ENCODE measurements at regions not wholly inside any gene's neighbourhood (a gene's known extent, or its start where the extent isn't known, plus 50 kb on each side); places are given as distances from the start of the nearest gene placed in this dataset.

GRCh38 chr15:96553931-96554330 is 223.4 kb downstream of the NR2F2 start:
- no peaks in the 10 kb centered on the region for H3K36me3 ChIP-seq
- no peak for TF ChIP-seq Cebpa-rat (IDR thresholded peaks at IDR 0.05)
- H3K4me1 ChIP-seq = no peaks in the 10 kb centered on the region
- H3K27me3 ChIP-seq = no peaks in the 10 kb centered on the region
- no peaks in the 10 kb centered on the region for H4K20me1 ChIP-seq
- H3K27ac ChIP-seq = no peak overlapping the region
- H3K9me3 ChIP-seq (replicated peaks in 1 of 11) = no peaks in the 10 kb centered on the region
- H3K4me3 ChIP-seq = no peak overlapping the region
- no peak overlapping the region for H3K9ac ChIP-seq
- H3K4me2 ChIP-seq = no peak overlapping the region

GRCh38 chr15:96554541-96554940 is 224.0 kb downstream of the NR2F2 start:
- Histone ChIP-seq H4K20me1 (no peaks in the 10 kb centered on the region), H3K27me3 (no peaks in the 10 kb centered on the region), H3K4me3 (no peak overlapping the region), H3K4me2 (no peak overlapping the region), H3K9me3 (replicated peaks in 1 of 11) (no peaks in the 10 kb centered on the region), H3K27ac (no peak overlapping the region), H3K4me1 (no peaks in the 10 kb centered on the region), H3K9ac (no peak overlapping the region), H3K36me3 (no peaks in the 10 kb centered on the region)
- TF ChIP-seq Cebpa-rat (IDR thresholded peaks at IDR 0.05) = no peak

GRCh38 chr15:96559087-96559486 is 228.6 kb downstream of the NR2F2 start:
- Histone ChIP-seq H3K36me3 (no peaks in the 10 kb centered on the region), H3K4me2 (no peak overlapping the region), H3K9ac (no peak overlapping the region), H3K4me3 (no peak overlapping the region), H3K9me3 (replicated peaks in 1 of 11) (peaks cover 0 to 15% (median 1%) of the 10 kb centered on the region in 11 experiments; a peak in 16 of 22 replicates), H3K27ac (no peak overlapping the region), H3K27me3 (no peaks in the 10 kb centered on the region), H4K20me1 (no peaks in the 10 kb centered on the region), H3K4me1 (no peaks in the 10 kb centered on the region)
- TF ChIP-seq Cebpa-rat (IDR thresholded peaks at IDR 0.05) = no peak

- no peaks in the 10 kb centered on the region for H3K4me1 ChIP-seq
- H3K27ac ChIP-seq = no peak overlapping the region
- peaks cover 0 to 20% (median 7%) of the 10 kb centered on the region in 11 experiments; a peak in 18 of 22 replicates for H3K9me3 ChIP-seq (replicated peaks in 1 of 11)
- H3K9ac ChIP-seq = no peak overlapping the region
- no peak overlapping the region for H3K4me3 ChIP-seq
- no peaks in the 10 kb centered on the region for H4K20me1 ChIP-seq
- H3K4me2 ChIP-seq = no peak overlapping the region
- H3K27me3 ChIP-seq = no peaks in the 10 kb centered on the region
- no peaks in the 10 kb centered on the region for H3K36me3 ChIP-seq
- TF ChIP-seq Cebpa-rat (IDR thresholded peaks at IDR 0.05) = no peak
Observed at GRCh38 chr15:96559631-96560030, 229.1 kb downstream of the NR2F2 start.

- H3K27ac ChIP-seq = no peak overlapping the region
- H3K9ac ChIP-seq = no peak overlapping the region
- H3K9me3 ChIP-seq (replicated peaks in 1 of 11) = peaks cover 0 to 23% (median 10%) of the 10 kb centered on the region in 11 experiments; a peak in 18 of 22 replicates
- H3K4me3 ChIP-seq = no peak overlapping the region
- H3K36me3 ChIP-seq = no peaks in the 10 kb centered on the region
- no peaks in the 10 kb centered on the region for H3K27me3 ChIP-seq
- no peaks in the 10 kb centered on the region for H3K4me1 ChIP-seq
- no peak for TF ChIP-seq Cebpa-rat (IDR thresholded peaks at IDR 0.05)
- no peak overlapping the region for H3K4me2 ChIP-seq
- no peaks in the 10 kb centered on the region for H4K20me1 ChIP-seq
Observed at GRCh38 chr15:96560246-96560895, 229.9 kb downstream of the NR2F2 start.

- H3K4me1 ChIP-seq = no peaks in the 10 kb centered on the region
- TF ChIP-seq Cebpa-rat (IDR thresholded peaks at IDR 0.05) = no peak
- peaks cover 0 to 23% (median 10%) of the 10 kb centered on the region in 11 experiments; a peak in 18 of 22 replicates for H3K9me3 ChIP-seq (replicated peaks in 1 of 11)
- no peak overlapping the region for H3K4me3 ChIP-seq
- H3K27me3 ChIP-seq = no peaks in the 10 kb centered on the region
- no peak overlapping the region for H3K27ac ChIP-seq
- no peaks in the 10 kb centered on the region for H3K36me3 ChIP-seq
- H3K9ac ChIP-seq = no peak overlapping the region
- H4K20me1 ChIP-seq = no peaks in the 10 kb centered on the region
- H3K4me2 ChIP-seq = no peak overlapping the region
Observed at GRCh38 chr15:96561593-96561992, 231.1 kb downstream of the NR2F2 start.

GRCh38 chr15:96564546-96564945 is 234.0 kb downstream of the NR2F2 start:
- no peaks in the 10 kb centered on the region for H3K27me3 ChIP-seq

GRCh38 chr15:96565266-96565665 is 234.8 kb downstream of the NR2F2 start:
- no peak overlapping the region for H3K27ac ChIP-seq
- H3K9me3 ChIP-seq (replicated peaks in 1 of 11) = peaks cover 0 to 23% (median 10%) of the 10 kb centered on the region in 11 experiments; a peak in 18 of 22 replicates
- no peak overlapping the region for H3K9ac ChIP-seq
- no peak overlapping the region for H3K4me2 ChIP-seq
- TF ChIP-seq Cebpa-rat (IDR thresholded peaks at IDR 0.05) = no peak
- no peak overlapping the region for H3K4me3 ChIP-seq
- no peaks in the 10 kb centered on the region for H3K4me1 ChIP-seq
- H3K36me3 ChIP-seq = no peaks in the 10 kb centered on the region
- no peaks in the 10 kb centered on the region for H4K20me1 ChIP-seq
- H3K27me3 ChIP-seq = no peaks in the 10 kb centered on the region

More at GRCh38 chr15:96564546-96564945, 234.0 kb downstream of the NR2F2 start:
- H3K27ac ChIP-seq = no peak overlapping the region
- no peaks in the 10 kb centered on the region for H3K4me1 ChIP-seq
- H3K9me3 ChIP-seq (replicated peaks in 1 of 11) = peaks cover 0 to 23% (median 10%) of the 10 kb centered on the region in 11 experiments; a peak in 18 of 22 replicates
- no peaks in the 10 kb centered on the region for H3K36me3 ChIP-seq
- no peak overlapping the region for H3K4me2 ChIP-seq
- H3K9ac ChIP-seq = no peak overlapping the region
- H4K20me1 ChIP-seq = no peaks in the 10 kb centered on the region
- no peak overlapping the region for H3K4me3 ChIP-seq
- no peak for TF ChIP-seq Cebpa-rat (IDR thresholded peaks at IDR 0.05)

GRCh38 chr15:96574782-96575181 is 244.3 kb downstream of the NR2F2 start:
- H3K4me3 ChIP-seq = no peak overlapping the region
- H4K20me1 ChIP-seq = no peaks in the 10 kb centered on the region
- no peak overlapping the region for H3K9ac ChIP-seq
- H3K4me1 ChIP-seq = no peaks in the 10 kb centered on the region
- H3K4me2 ChIP-seq = no peak overlapping the region
- no peak for TF ChIP-seq Cebpa-rat (IDR thresholded peaks at IDR 0.05)
- no peaks in the 10 kb centered on the region for H3K9me3 ChIP-seq (replicated peaks in 1 of 11)
- no peaks in the 10 kb centered on the region for H3K36me3 ChIP-seq
- H3K27ac ChIP-seq = no peak overlapping the region
- no peaks in the 10 kb centered on the region for H3K27me3 ChIP-seq

GRCh38 chr15:96576596-96576995 is 246.1 kb downstream of the NR2F2 start:
- Histone ChIP-seq H3K27me3 (no peaks in the 10 kb centered on the region), H3K4me3 (no peak overlapping the region), H3K4me1 (no peaks in the 10 kb centered on the region), H3K36me3 (no peaks in the 10 kb centered on the region), H3K9me3 (replicated peaks in 1 of 11) (no peaks in the 10 kb centered on the region), H4K20me1 (no peaks in the 10 kb centered on the region), H3K9ac (no peak overlapping the region), H3K27ac (no peak overlapping the region), H3K4me2 (no peak overlapping the region)
- no peak for TF ChIP-seq Cebpa-rat (IDR thresholded peaks at IDR 0.05)

Data from BLaER1 treated with 17β-estradiol and CSF1 and Interleukin-3, amounts not matched to agents 10 nM and 100 nM (cell line).